Glutamatergic neuron (in vitro differentiated cells): ENCODE measurements at regions not wholly inside any gene's neighbourhood (a gene's known extent, or its start where the extent isn't known, plus 50 kb on each side); places are given as distances from the start of the nearest gene placed in this dataset.

Experiments
- DNase-seq: peaks from one replicate; pipeline ENCODE4 v3.0.0; 2022
- H3K27ac Mint-ChIP-seq: one replicate; pipeline ENCODE4 v1.8.0; 2020; ENCODE audit warnings: mild to moderate bottlenecking, mixed read lengths, inconsistent platforms; ENCODE audit not compliant: unreplicated experiment
- H3K27me3 Mint-ChIP-seq: one replicate; pipeline ENCODE4 v1.8.0; 2020; ENCODE audit warnings: mild to moderate bottlenecking, moderate library complexity, mixed read lengths, inconsistent platforms; ENCODE audit not compliant: unreplicated experiment
- H3K36me3 Mint-ChIP-seq: one replicate; pipeline ENCODE4 v1.8.0; 2020; ENCODE audit warnings: mild to moderate bottlenecking, mixed read lengths, inconsistent platforms; ENCODE audit not compliant: unreplicated experiment
- H3K4me1 Mint-ChIP-seq: one replicate; pipeline ENCODE4 v1.8.0; 2020; ENCODE audit warnings: mild to moderate bottlenecking, low read depth, mixed read lengths, inconsistent platforms; ENCODE audit not compliant: unreplicated experiment
- H3K4me3 Mint-ChIP-seq: one replicate; pipeline ENCODE4 v1.8.0; 2020; ENCODE audit warnings: mild to moderate bottlenecking, mixed read lengths, inconsistent platforms; ENCODE audit not compliant: unreplicated experiment
- H3K9me3 Mint-ChIP-seq: one replicate; pipeline ENCODE4 v1.8.0; 2020; ENCODE audit warnings: mild to moderate bottlenecking, moderate library complexity, mixed read lengths, inconsistent platforms; ENCODE audit not compliant: unreplicated experiment
- CTCF ChIP-seq: fragments of 200-600 bp; sonication (generic); IDR thresholded peaks from one replicate; pipeline ENCODE4 v1.5.0; 2021; ENCODE audit not compliant: partially characterized antibody, unreplicated experiment

GRCh38 chr3:170761103-170761502 is 108.9 kb downstream of the RPL22L1 start:
- no peaks in the 10 kb centered on the region for H3K27me3 Mint-ChIP-seq
- no peak for TF ChIP-seq CTCF
- DNase-seq = no peak
- no peak overlapping the region for H3K27ac Mint-ChIP-seq
- H3K36me3 Mint-ChIP-seq = no peaks in the 10 kb centered on the region
- no peaks in the 10 kb centered on the region for H3K4me1 Mint-ChIP-seq
- H3K9me3 Mint-ChIP-seq = no peaks in the 10 kb centered on the region
- H3K4me3 Mint-ChIP-seq = no peak overlapping the region

GRCh38 chr3:170760174-170760526 is 109.8 kb downstream of the RPL22L1 start:
- Mint-ChIP-seq H3K9me3 (no peaks in the 10 kb centered on the region), H3K36me3 (no peaks in the 10 kb centered on the region), H3K4me3 (no peak overlapping the region), H3K27ac (no peak overlapping the region), H3K4me1 (no peaks in the 10 kb centered on the region), H3K27me3 (no peaks in the 10 kb centered on the region)
- no peak for DNase-seq
- no peak for TF ChIP-seq CTCF

GRCh38 chr3:170759511-170760173 is 110.4 kb downstream of the RPL22L1 start:
- no peaks in the 10 kb centered on the region for H3K4me1 Mint-ChIP-seq
- no peaks in the 10 kb centered on the region for H3K9me3 Mint-ChIP-seq
- H3K4me3 Mint-ChIP-seq = no peak overlapping the region

GRCh38 chr3:170757038-170757437 is 113.0 kb downstream of the RPL22L1 start:
- H3K4me1 Mint-ChIP-seq = peaks cover 16% of the 10 kb centered on the region
- no peak for DNase-seq
- H3K36me3 Mint-ChIP-seq = no peaks in the 10 kb centered on the region
- no peaks in the 10 kb centered on the region for H3K27me3 Mint-ChIP-seq
- H3K9me3 Mint-ChIP-seq = no peaks in the 10 kb centered on the region
- TF ChIP-seq CTCF = no peak
- no peak overlapping the region for H3K27ac Mint-ChIP-seq
- H3K4me3 Mint-ChIP-seq = no peak overlapping the region

More at GRCh38 chr3:170759511-170760173, 110.4 kb downstream of the RPL22L1 start:
- H3K27ac Mint-ChIP-seq = no peak overlapping the region
- TF ChIP-seq CTCF = no peak
- no peaks in the 10 kb centered on the region for H3K36me3 Mint-ChIP-seq
- no peaks in the 10 kb centered on the region for H3K27me3 Mint-ChIP-seq
- no peak for DNase-seq

GRCh38 chr3:170754311-170754693 is 115.7 kb downstream of the RPL22L1 start:
- no peak for DNase-seq

More at GRCh38 chr3:170754311-170754693, 115.7 kb downstream of the RPL22L1 start:
- Mint-ChIP-seq H3K36me3 (no peaks in the 10 kb centered on the region), H3K9me3 (no peaks in the 10 kb centered on the region), H3K27me3 (no peaks in the 10 kb centered on the region), H3K4me1 (peaks cover 18% of the 10 kb centered on the region), H3K4me3 (no peak overlapping the region), H3K27ac (no peak overlapping the region)
- no peak for TF ChIP-seq CTCF
